GM23248 (cell line): ENCODE measurements at regions not wholly inside any gene's neighbourhood (a gene's known extent, or its start where the extent isn't known, plus 50 kb on each side); places are given as distances from the start of the nearest gene placed in this dataset.

ENCODE experiments used
- DNase-seq: peaks from one replicate; pipeline ENCODE4 v3.0.0-alpha.2; 2015
- H2AFZ ChIP-seq: fragments of 200-600 bp; sonication (generic); 2 replicates; pipeline ENCODE4 v1.6.1; 2016; ENCODE audit warnings: antibody characterized with exemption
- H3F3A ChIP-seq: fragments of 200-600 bp; sonication (generic); 2 replicates; pipeline ENCODE4 v1.6.1; 2016; ENCODE audit warnings: mild to moderate bottlenecking, antibody characterized with exemption, mixed run types; ENCODE audit not compliant: insufficient read depth
- H3K27ac ChIP-seq: fragments of 200-600 bp; sonication (generic); 2 replicates; pipeline ENCODE4 v1.5.1; 2016; ENCODE audit warnings: mild to moderate bottlenecking
- H3K27me3 ChIP-seq: fragments of 200-600 bp; sonication (generic); replicated peaks from 2 replicates; pipeline ENCODE4 v1.6.1; 2016; ENCODE audit warnings: mild to moderate bottlenecking; ENCODE audit not compliant: insufficient read depth
- H3K36me3 ChIP-seq: fragments of 200-600 bp; sonication (generic); 2 replicates; pipeline ENCODE4 v1.6.1; 2016; ENCODE audit warnings: low read depth, mild to moderate bottlenecking
- H3K4me1 ChIP-seq: fragments of 200-600 bp; sonication (generic); 2 replicates; pipeline ENCODE4 v1.6.1; 2016; ENCODE audit warnings: mild to moderate bottlenecking; ENCODE audit not compliant: insufficient read depth
- H3K4me2 ChIP-seq: fragments of 200-600 bp; sonication (generic); one replicate; pipeline ENCODE4 v1.6.1; 2016; ENCODE audit warnings: mild to moderate bottlenecking; ENCODE audit not compliant: unreplicated experiment
- H3K4me3 ChIP-seq: fragments of 200-600 bp; sonication (generic); 2 replicates; pipeline ENCODE4 v1.5.1; 2016; ENCODE audit warnings: mild to moderate bottlenecking
- H3K79me2 ChIP-seq: fragments of 200-600 bp; sonication (generic); 2 replicates; pipeline ENCODE4 v1.6.1; 2016; ENCODE audit warnings: mild to moderate bottlenecking; ENCODE audit not compliant: insufficient read depth
- H3K9ac ChIP-seq: fragments of 200-600 bp; sonication (generic); 2 replicates; pipeline ENCODE4 v1.6.1; 2016; ENCODE audit warnings: mild to moderate bottlenecking
- H3K9me2 ChIP-seq: fragments of 200-600 bp; sonication (generic); 2 replicates; pipeline ENCODE4 v1.6.1; 2016; ENCODE audit warnings: mixed run types, mild to moderate bottlenecking, moderate library complexity; ENCODE audit not compliant: insufficient read depth
- H3K9me3 ChIP-seq: fragments of 200-600 bp; sonication (generic); one replicate; pipeline ENCODE4 v1.6.1; 2017; ENCODE audit warnings: low read depth
- H4K20me1 ChIP-seq: fragments of 200-600 bp; sonication (generic); 2 replicates; pipeline ENCODE4 v1.6.0; 2016; ENCODE audit not compliant: insufficient read depth
- EZH2 ChIP-seq: fragments of 200-600 bp; sonication (generic); IDR thresholded peaks from 2 replicates; pipeline ENCODE4 v1.6.1; 2018; ENCODE audit warnings: antibody characterized with exemption, mild to moderate bottlenecking; ENCODE audit not compliant: insufficient read depth, poor library complexity, severe bottlenecking
- EZH2phosphoT487 ChIP-seq: fragments of 200-600 bp; sonication (generic); IDR thresholded peaks from 2 replicates; pipeline ENCODE4 v1.6.1; 2018; ENCODE audit warnings: antibody characterized with exemption, moderate library complexity, mild to moderate bottlenecking, low read depth; ENCODE audit not compliant: insufficient read depth
- WGBS, 2 experiments: methylation state at CpG; one replicate each; pipeline ENCODE4 v1.1.6; 2015 to 2017; ENCODE audit warnings: low lambda C conversion rate in 2 of 2, low coverage in 1 of 2; ENCODE audit errors: missing lambda C conversion rate in 2 of 2; 5-methylcytosine and 5-hydroxymethylcytosine counted together
- in situ Hi-C: fragments of 300-500 bp; cut with MboI; formaldehyde crosslinking; loops from 2 replicates; pipeline ENCODE4 v1.15.0; 2020

GRCh38 chr12:71218616-71219015, 60.8 kb upstream of the TSPAN8 start:
- no peaks in the 10 kb centered on the region for H3K9me2 ChIP-seq
- no peaks in the 10 kb centered on the region for H3F3A ChIP-seq
- H3K9me3 ChIP-seq = no peaks in the 10 kb centered on the region
- no peak for DNase-seq
- no peaks in the 10 kb centered on the region for H3K4me1 ChIP-seq
- no peak overlapping the region for H3K4me2 ChIP-seq
- no peak overlapping the region for H3K4me3 ChIP-seq
- no peaks in the 10 kb centered on the region for H3K36me3 ChIP-seq
- H2AFZ ChIP-seq = no peak overlapping the region
- H3K27ac ChIP-seq = no peak overlapping the region
- 0 to 4% methylated on average over 1 of the region's 1 CpG for WGBS, 2 experiments
- in situ Hi-C loops = no loop called here
- TF ChIP-seq EZH2 = no peak
- TF ChIP-seq EZH2phosphoT487 = no peak
- no peaks in the 10 kb centered on the region for H3K27me3 ChIP-seq
- H4K20me1 ChIP-seq = no peaks in the 10 kb centered on the region
- H3K9ac ChIP-seq = no peak overlapping the region
- H3K79me2 ChIP-seq = no peaks in the 10 kb centered on the region

GRCh38 chr12:71216725-71217579, 59.2 kb upstream of the TSPAN8 start:
- Histone ChIP-seq H3K4me3 (no peak overlapping the region), H2AFZ (no peak overlapping the region), H3K36me3 (no peaks in the 10 kb centered on the region), H3K4me2 (no peak overlapping the region), H3F3A (no peaks in the 10 kb centered on the region), H3K4me1 (no peaks in the 10 kb centered on the region), H4K20me1 (no peaks in the 10 kb centered on the region), H3K79me2 (no peaks in the 10 kb centered on the region), H3K9me2 (no peaks in the 10 kb centered on the region), H3K27me3 (no peaks in the 10 kb centered on the region), H3K9me3 (peaks cover under 1% of the 10 kb centered on the region), H3K27ac (no peak overlapping the region), H3K9ac (no peak overlapping the region)
- in situ Hi-C loops = no loop called here
- WGBS, 2 experiments = 50 to 60% methylated on average over 4 of the region's 4 CpGs
- DNase-seq = peak; percentile 38
- TF ChIP-seq EZH2 = no peak
- no peak for TF ChIP-seq EZH2phosphoT487

- Histone ChIP-seq H3K9me3 (peaks cover 4% of the 10 kb centered on the region), H3K9me2 (no peaks in the 10 kb centered on the region), H3K9ac (no peak overlapping the region), H3K4me1 (no peaks in the 10 kb centered on the region), H2AFZ (no peak overlapping the region), H3K79me2 (no peaks in the 10 kb centered on the region), H3K36me3 (no peaks in the 10 kb centered on the region), H3K4me2 (no peak overlapping the region), H3K4me3 (no peak overlapping the region), H4K20me1 (no peaks in the 10 kb centered on the region), H3F3A (no peaks in the 10 kb centered on the region), H3K27me3 (no peaks in the 10 kb centered on the region), H3K27ac (no peak overlapping the region)
- no peak for TF ChIP-seq EZH2phosphoT487
- in situ Hi-C loops = no loop called here
- 43 to 46% methylated on average over 6 of the region's 6 CpGs for WGBS, 2 experiments
- no peak for DNase-seq
Observed at GRCh38 chr12:71214511-71215285, 56.9 kb upstream of the TSPAN8 start.

- Histone ChIP-seq H3K9me3 (peaks cover 4% of the 10 kb centered on the region), H3K9ac (no peak overlapping the region), H3K27ac (no peak overlapping the region), H3K4me2 (no peak overlapping the region), H3K36me3 (no peaks in the 10 kb centered on the region), H2AFZ (no peak overlapping the region), H3K9me2 (no peaks in the 10 kb centered on the region), H3F3A (no peaks in the 10 kb centered on the region), H4K20me1 (no peaks in the 10 kb centered on the region), H3K4me1 (no peaks in the 10 kb centered on the region), H3K27me3 (no peaks in the 10 kb centered on the region), H3K79me2 (no peaks in the 10 kb centered on the region), H3K4me3 (no peak overlapping the region)
- DNase-seq = no peak
- TF ChIP-seq EZH2phosphoT487 (no peak), EZH2 (no peak)
- WGBS, 2 experiments = 9 to 19% methylated on average over 1 of the region's 1 CpG
- in situ Hi-C loops = no loop called here
Observed at GRCh38 chr12:71208053-71208685, 50.4 kb upstream of the TSPAN8 start.
